ENCODE measurements at regions not wholly inside any gene's neighbourhood (a gene's known extent, or its start where the extent isn't known, plus 50 kb on each side); places are given as distances from the start of the nearest gene placed in this dataset.
"Not testable (repeated sequence)": the region's sequence is repeated elsewhere in the genome, so short reads cannot be mapped to it uniquely, and the experiment has no call there.

DNA sequence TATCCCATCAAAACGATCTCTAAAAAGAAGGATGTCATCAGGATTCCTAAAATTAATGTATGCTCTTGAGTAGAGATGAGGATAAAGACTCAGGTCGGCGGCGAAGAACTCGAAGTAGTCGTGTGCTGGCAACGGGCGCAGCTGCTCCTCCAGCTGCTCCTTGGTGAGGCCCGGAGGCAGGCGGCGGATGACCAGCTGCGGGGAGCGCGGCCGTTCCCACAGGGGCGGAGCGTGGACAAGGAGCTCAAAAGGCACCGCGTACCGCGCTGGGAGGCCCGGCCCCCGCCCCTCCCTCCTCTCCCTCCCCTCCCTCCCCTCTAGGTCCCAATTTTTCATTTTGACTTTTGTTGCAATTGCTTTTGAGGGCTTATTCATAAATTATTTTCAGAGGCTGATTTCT lies 90.7 kb downstream of the LGALS9B start:
- TF ChIP-seq, protein P1, sequence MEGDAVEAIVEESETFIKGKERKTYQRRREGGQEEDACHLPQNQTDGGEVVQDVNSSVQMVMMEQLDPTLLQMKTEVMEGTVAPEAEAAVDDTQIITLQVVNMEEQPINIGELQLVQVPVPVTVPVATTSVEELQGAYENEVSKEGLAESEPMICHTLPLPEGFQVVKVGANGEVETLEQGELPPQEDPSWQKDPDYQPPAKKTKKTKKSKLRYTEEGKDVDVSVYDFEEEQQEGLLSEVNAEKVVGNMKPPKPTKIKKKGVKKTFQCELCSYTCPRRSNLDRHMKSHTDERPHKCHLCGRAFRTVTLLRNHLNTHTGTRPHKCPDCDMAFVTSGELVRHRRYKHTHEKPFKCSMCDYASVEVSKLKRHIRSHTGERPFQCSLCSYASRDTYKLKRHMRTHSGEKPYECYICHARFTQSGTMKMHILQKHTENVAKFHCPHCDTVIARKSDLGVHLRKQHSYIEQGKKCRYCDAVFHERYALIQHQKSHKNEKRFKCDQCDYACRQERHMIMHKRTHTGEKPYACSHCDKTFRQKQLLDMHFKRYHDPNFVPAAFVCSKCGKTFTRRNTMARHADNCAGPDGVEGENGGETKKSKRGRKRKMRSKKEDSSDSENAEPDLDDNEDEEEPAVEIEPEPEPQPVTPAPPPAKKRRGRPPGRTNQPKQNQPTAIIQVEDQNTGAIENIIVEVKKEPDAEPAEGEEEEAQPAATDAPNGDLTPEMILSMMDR (IDR thresholded peaks at IDR 0.05): not testable (repeated sequence)
- not testable (repeated sequence) for TF ChIP-seq POLR2A (IDR thresholded peaks at IDR 0.05)

All from ovary (tissue), 3 donors.